Activated T-cell treated with anti-CD3 and anti-CD28 coated beads for 4 hours (primary cell): ENCODE measurements at regions not wholly inside any gene's neighbourhood (a gene's known extent, or its start where the extent isn't known, plus 50 kb on each side); places are given as distances from the start of the nearest gene placed in this dataset.
"Not testable (repeated sequence)": the region's sequence is repeated elsewhere in the genome, so short reads cannot be mapped to it uniquely, and the experiment has no call there.

ENCODE experiments used
- DNase-seq: peaks from one replicate; pipeline ENCODE4 v3.0.0-alpha.2; 2020

- not testable (repeated sequence) for DNase-seq
Measured at GRCh38 chr16:31581065-31581464, 53.4 kb downstream of the AHSP start.

GRCh38 chr16:31601737-31602384 lies 74.2 kb downstream of the AHSP start:
- DNase-seq: not testable (repeated sequence)

GRCh38 chr16:31618130-31618529 lies 90.4 kb downstream of the AHSP start:
- no peak for DNase-seq

- DNase-seq: no peak
Measured at GRCh38 chr16:31636433-31636832, 108.7 kb downstream of the AHSP start.

GRCh38 chr16:31641279-31641678 lies 113.6 kb downstream of the AHSP start:
- no peak for DNase-seq

GRCh38 chr16:31655674-31656073 lies 128.0 kb downstream of the AHSP start:
- DNase-seq: not testable (repeated sequence)

GRCh38 chr16:31664683-31665482 lies 137.2 kb downstream of the AHSP start:
- no peak for DNase-seq

GRCh38 chr16:31674686-31675085 lies 147.0 kb downstream of the AHSP start:
- DNase-seq: no peak

- DNase-seq: no peak
Measured at GRCh38 chr16:31676731-31677130, 149.0 kb downstream of the AHSP start.

GRCh38 chr16:31678649-31679325 lies 151.1 kb downstream of the AHSP start:
- no peak for DNase-seq

- not testable (repeated sequence) for DNase-seq
Measured at GRCh38 chr16:31689331-31689730, 161.6 kb downstream of the AHSP start.

GRCh38 chr16:31692338-31692737 lies 164.6 kb downstream of the AHSP start:
- not testable (repeated sequence) for DNase-seq

GRCh38 chr16:31693733-31694132 lies 166.0 kb downstream of the AHSP start:
- DNase-seq: no peak

- DNase-seq: no peak
Measured at GRCh38 chr16:31694461-31694860, 166.8 kb downstream of the AHSP start.

GRCh38 chr16:31695667-31696066 lies 168.0 kb downstream of the AHSP start:
- DNase-seq: no peak

GRCh38 chr16:31696968-31697743 lies 169.5 kb downstream of the AHSP start:
- DNase-seq: no peak

GRCh38 chr16:31697744-31698125 lies 170.0 kb downstream of the AHSP start:
- DNase-seq: no peak

- no peak for DNase-seq
Measured at GRCh38 chr16:31698901-31699300, 171.2 kb downstream of the AHSP start.

- no peak for DNase-seq
Measured at GRCh38 chr16:31699601-31700000, 171.9 kb downstream of the AHSP start.

- DNase-seq: no peak
Measured at GRCh38 chr16:31700200-31700529, 172.5 kb downstream of the AHSP start.

GRCh38 chr16:31700530-31701388 lies 172.8 kb upstream of the ZNF267 start:
- DNase-seq: peak; percentile 88

- DNase-seq: no peak
Measured at GRCh38 chr16:31701734-31702133, 171.9 kb upstream of the ZNF267 start.
